ENCODE measurements at regions not wholly inside any gene's neighbourhood (a gene's known extent, or its start where the extent isn't known, plus 50 kb on each side); places are given as distances from the start of the nearest gene placed in this dataset.

GRCh38 chr10:8396675-8397074, 342.2 kb downstream of the GATA3 start:
- DNase-seq (ENCODE audit: low read depth, low spot score): peak; percentile 35
- TF ChIP-seq CTCF (optimal IDR thresholded peaks at IDR 0.05 in 1 of 3, IDR thresholded peaks at IDR 0.05 in 1 of 3, conservative IDR thresholded peaks at IDR 0.05 in 1 of 3; ENCODE audit: extremely low read depth in 1 of 3, insufficient read depth in 2 of 3, low read length in 3 of 3) (no peak), EZH2 (IDR thresholded peaks at IDR 0.05; ENCODE audit: low read length) (no peak)
- no peaks in the 10 kb centered on the region for H4K20me1 ChIP-seq (ENCODE audit: control insufficient read depth, extremely low read depth, insufficient read depth, low read length)
- H3K36me3 ChIP-seq (ENCODE audit: control insufficient read depth in 2 of 2, extremely low read depth in 1 of 2, insufficient read depth in 2 of 2, low read length in 2 of 2): no peaks in the 10 kb centered on the region
- H2AFZ ChIP-seq (ENCODE audit: control insufficient read depth, low read length): no peak overlapping the region
- H3K27ac ChIP-seq (ENCODE audit: control insufficient read depth, insufficient read depth, low read length): no peak overlapping the region
- peaks cover 15% of the 10 kb centered on the region for H3K4me1 ChIP-seq (ENCODE audit: control insufficient read depth, extremely low read depth, insufficient read depth, low read length)
- no peak overlapping the region for H3K4me3 ChIP-seq (ENCODE audit: control insufficient read depth in 2 of 3, extremely low read depth in 1 of 3, insufficient read depth in 2 of 3, low read depth in 1 of 3, low read length in 3 of 3)
- dilution Hi-C loops (cut with MboI; ENCODE audit: extremely low pct_ligation_motif_present, low sequenced_read_pairs): no loop called here
- no peak overlapping the region for H3K9ac ChIP-seq (ENCODE audit: control insufficient read depth, extremely low read depth, insufficient read depth, low read length)
- H3K27me3 ChIP-seq (ENCODE audit: control insufficient read depth, extremely low read depth, insufficient read depth, low read length): no peaks in the 10 kb centered on the region
- H3K9me3 ChIP-seq (ENCODE audit: control insufficient read depth, low read depth, low read length): no peaks in the 10 kb centered on the region
- H3K9me1 ChIP-seq (ENCODE audit: control insufficient read depth, extremely low read depth, insufficient read depth, low read length): no peaks in the 10 kb centered on the region
- no peaks in the 10 kb centered on the region for H3K79me2 ChIP-seq (ENCODE audit: control insufficient read depth, insufficient read depth, low read length)
- peak; percentile 90 for FAIRE-seq
- no peak overlapping the region for H3K4me2 ChIP-seq (ENCODE audit: control insufficient read depth, extremely low read depth, insufficient read depth, low read depth, low read length)

- dilution Hi-C loops (cut with MboI; ENCODE audit: extremely low pct_ligation_motif_present, low sequenced_read_pairs): no loop called here
- H3K9me3 ChIP-seq (ENCODE audit: control insufficient read depth, low read depth, low read length): no peaks in the 10 kb centered on the region
- no peaks in the 10 kb centered on the region for H3K36me3 ChIP-seq (ENCODE audit: control insufficient read depth in 2 of 2, extremely low read depth in 1 of 2, insufficient read depth in 2 of 2, low read length in 2 of 2)
- H3K4me1 ChIP-seq (ENCODE audit: control insufficient read depth, extremely low read depth, insufficient read depth, low read length): no peaks in the 10 kb centered on the region
- TF ChIP-seq EZH2 (IDR thresholded peaks at IDR 0.05; ENCODE audit: low read length): no peak
- no peak for TF ChIP-seq CTCF (optimal IDR thresholded peaks at IDR 0.05 in 1 of 3, IDR thresholded peaks at IDR 0.05 in 1 of 3, conservative IDR thresholded peaks at IDR 0.05 in 1 of 3; ENCODE audit: extremely low read depth in 1 of 3, insufficient read depth in 2 of 3, low read length in 3 of 3)
- H3K9me1 ChIP-seq (ENCODE audit: control insufficient read depth, extremely low read depth, insufficient read depth, low read length): no peaks in the 10 kb centered on the region
- no peak overlapping the region for H3K4me3 ChIP-seq (ENCODE audit: control insufficient read depth in 2 of 3, extremely low read depth in 1 of 3, insufficient read depth in 2 of 3, low read depth in 1 of 3, low read length in 3 of 3)
- H3K27ac ChIP-seq (ENCODE audit: control insufficient read depth, insufficient read depth, low read length): no peak overlapping the region
- H3K9ac ChIP-seq (ENCODE audit: control insufficient read depth, extremely low read depth, insufficient read depth, low read length): no peak overlapping the region
- no peak for FAIRE-seq
- H3K79me2 ChIP-seq (ENCODE audit: control insufficient read depth, insufficient read depth, low read length): no peaks in the 10 kb centered on the region
- no peak for DNase-seq (ENCODE audit: low read depth, low spot score)
- no peaks in the 10 kb centered on the region for H4K20me1 ChIP-seq (ENCODE audit: control insufficient read depth, extremely low read depth, insufficient read depth, low read length)
- H3K27me3 ChIP-seq (ENCODE audit: control insufficient read depth, extremely low read depth, insufficient read depth, low read length): no peaks in the 10 kb centered on the region
- no peak overlapping the region for H3K4me2 ChIP-seq (ENCODE audit: control insufficient read depth, extremely low read depth, insufficient read depth, low read depth, low read length)
- H2AFZ ChIP-seq (ENCODE audit: control insufficient read depth, low read length): no peak overlapping the region
Observed at GRCh38 chr10:8398771-8399170, 344.3 kb downstream of the GATA3 start.
